ENCODE measurements at regions not wholly inside any gene's neighbourhood (a gene's known extent, or its start where the extent isn't known, plus 50 kb on each side); places are given as distances from the start of the nearest gene placed in this dataset.

DNA sequence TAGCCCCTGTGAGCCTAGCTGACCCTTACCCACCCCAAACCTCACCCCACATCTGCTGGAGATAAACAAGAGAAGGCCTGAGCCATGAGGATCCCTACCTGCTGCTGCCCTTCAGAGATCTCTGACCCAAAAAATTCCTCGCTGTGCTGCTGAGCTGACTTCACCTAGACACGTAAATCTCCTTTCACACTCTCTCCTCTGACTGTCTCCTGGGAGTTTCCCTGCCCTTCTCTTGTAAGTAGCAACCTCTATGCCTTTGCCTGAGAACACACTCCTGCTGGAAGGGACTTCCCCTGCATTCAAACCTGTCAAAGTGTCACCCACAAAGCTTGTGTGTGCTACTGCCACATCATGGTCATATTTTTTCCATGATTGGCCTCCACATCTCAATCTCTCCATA lies 134.2 kb upstream of the NOL4 start:
- TF ChIP-seq POLR2A (IDR thresholded peaks at IDR 0.05; ENCODE audit: low read depth, low read length) (peak; percentile 51; the same call in 1 of the 2 replicates), POLR2AphosphoS5 (IDR thresholded peaks at IDR 0.05; ENCODE audit: low read depth, low read length) (no peak)

Measured in GM12892 (cell line).